Stimulated activated naive CD8-positive, alpha-beta T cell treated with anti-CD3 and anti-CD28 coated beads, Interleukin-15, Interleukin-2, amounts not matched to agents 100 U/mL and 50 U/mL, for 24 hours (primary cell): ENCODE measurements at regions not wholly inside any gene's neighbourhood (a gene's known extent, or its start where the extent isn't known, plus 50 kb on each side); places are given as distances from the start of the nearest gene placed in this dataset.
A peak's percentile ranks its signal among the peaks of the same experiment; 100 is the strongest.
"Not testable (repeated sequence)": the region's sequence is repeated elsewhere in the genome, so short reads cannot be mapped to it uniquely, and the experiment has no call there.

Experiments
- ATAC-seq: fragments of 150-1000 bp; cut with Tn5 transposase; one replicate; pipeline ENCODE4 v1.10.0; 2021
- DNase-seq: peaks from one replicate; pipeline ENCODE4 v3.0.0; 2021

- ATAC-seq = no peak
- no peak for DNase-seq
Measured at GRCh38 chr18:34482204-34482603, 227.9 kb upstream of the DTNA start.

DNA sequence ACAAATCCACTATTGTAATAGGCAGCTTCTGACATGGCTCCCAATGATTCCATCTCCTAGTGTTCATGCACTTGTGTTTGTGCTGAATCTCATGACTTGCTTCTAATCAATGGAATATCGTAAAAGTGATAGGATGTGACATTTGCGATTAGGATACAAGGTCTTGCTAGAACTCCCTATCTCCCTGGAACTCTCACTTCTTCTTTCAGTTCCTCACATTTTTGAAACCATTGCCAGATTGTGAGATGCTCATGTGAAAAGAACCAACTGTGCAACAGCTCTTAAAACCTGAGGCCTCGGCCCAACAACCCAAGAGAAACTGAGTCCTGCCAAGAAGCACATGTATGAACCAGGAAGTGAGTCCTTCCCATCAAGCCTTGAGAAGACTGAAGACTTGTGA lies 226.9 kb upstream of the DTNA start:
- ATAC-seq = no peak
- no peak for DNase-seq

GRCh38 chr18:34491719-34492118 lies 218.4 kb upstream of the DTNA start:
- ATAC-seq (no peak), DNase-seq (no peak)

DNA sequence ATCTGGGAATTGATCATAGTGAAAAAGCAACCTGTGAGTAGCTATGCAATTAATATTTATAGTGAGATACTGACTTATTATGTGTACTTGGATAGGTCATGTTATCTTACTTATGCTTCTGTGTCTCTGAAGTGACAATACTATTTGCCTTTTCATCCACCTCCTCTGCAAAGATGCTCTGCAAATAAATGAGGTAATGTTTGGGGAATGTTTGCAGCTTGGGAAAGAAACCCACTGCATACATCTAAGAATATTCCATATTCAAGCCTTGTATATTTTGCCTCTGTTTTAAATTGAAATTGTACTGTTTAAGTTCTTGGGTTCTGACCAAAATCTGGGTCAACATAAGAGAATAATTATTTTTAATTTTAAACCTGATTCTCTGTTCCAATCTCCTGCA lies 217.4 kb upstream of the DTNA start:
- no peak for ATAC-seq
- no peak for DNase-seq

DNA sequence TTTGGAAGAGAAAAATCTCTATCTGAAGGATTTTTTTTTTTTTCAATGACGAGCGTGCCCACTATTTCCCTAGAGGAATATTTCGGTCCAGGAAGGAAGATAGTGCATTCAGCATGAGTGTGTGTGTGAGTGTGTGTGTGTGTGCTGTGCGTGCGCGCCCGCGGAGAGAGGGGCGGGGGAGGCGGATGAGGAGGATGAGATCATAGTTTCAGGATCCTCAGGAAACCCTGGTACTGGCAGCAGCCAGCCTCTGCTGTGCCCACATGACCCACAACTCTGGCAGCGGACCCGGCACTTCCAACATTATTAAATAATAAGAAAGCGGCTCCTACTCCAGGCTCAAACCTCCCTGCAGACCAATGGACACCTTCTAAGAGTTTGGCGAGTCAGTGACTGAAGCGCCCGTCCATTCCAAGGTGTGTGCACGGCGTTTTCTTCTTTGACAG lies 217.0 kb upstream of the DTNA start:
- DNase-seq (peak; percentile 19), ATAC-seq (peak; percentile 59)

DNA sequence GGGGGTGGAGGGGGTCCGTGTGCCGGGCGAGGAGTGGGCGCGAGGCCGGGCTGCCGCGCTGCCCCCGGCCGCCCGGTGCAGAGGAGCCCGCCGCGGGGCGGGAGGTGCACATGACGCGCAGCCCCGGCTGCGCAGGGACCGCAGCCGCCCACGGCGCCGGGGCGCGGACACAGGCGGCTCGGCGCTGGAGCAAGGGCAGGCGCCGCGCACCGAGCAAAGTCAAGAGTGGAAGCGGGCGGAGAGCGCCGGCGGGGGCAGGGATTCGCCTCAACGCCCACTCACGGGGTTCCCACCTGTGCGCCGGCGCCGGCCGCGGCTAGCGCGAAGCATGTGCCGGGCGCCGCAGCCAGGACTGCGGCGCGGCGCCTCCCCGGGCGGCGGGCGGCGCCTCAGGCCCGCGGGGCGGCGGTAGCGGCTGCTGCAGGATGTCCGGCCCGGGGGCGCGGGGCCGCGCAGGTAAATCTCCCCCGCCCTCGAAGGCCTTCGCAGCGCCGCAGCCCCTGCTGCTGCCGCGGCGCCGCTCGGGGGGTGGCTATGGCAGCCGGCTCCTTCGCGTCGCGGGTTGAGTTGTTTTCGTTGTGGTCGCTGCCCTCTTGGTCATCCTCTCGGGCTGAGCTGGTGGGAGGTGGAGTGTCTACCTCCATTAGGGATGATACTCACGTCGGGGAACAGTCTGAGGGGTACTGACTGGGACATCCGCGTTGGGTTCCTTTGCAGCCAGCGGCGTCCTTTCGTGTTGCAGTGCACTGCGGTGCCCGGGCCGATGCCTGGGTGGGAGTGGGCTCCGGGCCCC lies 216.3 kb upstream of the DTNA start:
- peak; percentile 36 for ATAC-seq
- DNase-seq = peak; percentile 6

GRCh38 chr18:34494359-34494696 lies 215.8 kb upstream of the DTNA start:
- no peak for ATAC-seq
- no peak for DNase-seq

DNA sequence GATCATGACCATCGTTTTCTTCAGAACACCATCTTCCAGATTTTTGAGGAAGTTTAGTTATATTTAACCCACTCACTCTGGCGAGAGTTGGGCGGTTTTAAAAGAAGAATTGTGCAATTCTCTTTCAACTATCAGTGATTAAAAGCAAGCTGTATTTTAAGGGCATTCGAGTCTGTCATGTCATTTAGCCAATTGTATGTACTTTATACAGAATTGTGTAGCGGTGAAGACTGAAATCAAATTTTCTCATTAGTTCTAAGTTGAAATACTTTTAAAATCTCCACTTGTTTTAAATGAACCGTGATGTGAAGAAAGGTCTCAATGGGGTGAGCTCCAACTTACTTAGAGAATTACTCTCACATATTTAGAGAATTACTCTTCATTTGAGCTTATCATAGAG lies 214.6 kb upstream of the DTNA start:
- ATAC-seq (no peak), DNase-seq (no peak)

DNA sequence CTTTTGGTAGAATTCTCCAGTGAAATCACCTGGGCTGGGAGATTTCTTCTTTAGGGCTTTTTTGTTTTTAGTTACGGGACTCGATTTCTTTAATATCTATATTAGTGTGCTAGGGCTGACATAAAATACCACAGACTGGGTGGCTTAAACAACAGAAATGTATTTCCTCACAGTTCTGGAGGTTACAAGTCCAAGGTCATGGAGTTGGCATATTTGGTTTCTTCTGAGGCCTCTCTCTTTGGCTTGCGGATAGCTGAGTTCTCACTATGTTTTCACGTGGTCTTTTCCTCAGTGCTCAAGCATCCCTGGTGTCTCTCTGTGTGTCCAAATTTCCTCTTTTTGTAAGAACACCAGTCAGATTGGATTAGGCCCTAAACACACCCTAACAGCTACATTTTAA lies 208.5 kb upstream of the DTNA start:
- no peak for DNase-seq
- no peak for ATAC-seq

GRCh38 chr18:34506198-34506597 lies 203.9 kb upstream of the DTNA start:
- DNase-seq = no peak
- no peak for ATAC-seq

GRCh38 chr18:34509163-34509562 lies 200.9 kb upstream of the DTNA start:
- no peak for ATAC-seq
- DNase-seq = no peak

DNA sequence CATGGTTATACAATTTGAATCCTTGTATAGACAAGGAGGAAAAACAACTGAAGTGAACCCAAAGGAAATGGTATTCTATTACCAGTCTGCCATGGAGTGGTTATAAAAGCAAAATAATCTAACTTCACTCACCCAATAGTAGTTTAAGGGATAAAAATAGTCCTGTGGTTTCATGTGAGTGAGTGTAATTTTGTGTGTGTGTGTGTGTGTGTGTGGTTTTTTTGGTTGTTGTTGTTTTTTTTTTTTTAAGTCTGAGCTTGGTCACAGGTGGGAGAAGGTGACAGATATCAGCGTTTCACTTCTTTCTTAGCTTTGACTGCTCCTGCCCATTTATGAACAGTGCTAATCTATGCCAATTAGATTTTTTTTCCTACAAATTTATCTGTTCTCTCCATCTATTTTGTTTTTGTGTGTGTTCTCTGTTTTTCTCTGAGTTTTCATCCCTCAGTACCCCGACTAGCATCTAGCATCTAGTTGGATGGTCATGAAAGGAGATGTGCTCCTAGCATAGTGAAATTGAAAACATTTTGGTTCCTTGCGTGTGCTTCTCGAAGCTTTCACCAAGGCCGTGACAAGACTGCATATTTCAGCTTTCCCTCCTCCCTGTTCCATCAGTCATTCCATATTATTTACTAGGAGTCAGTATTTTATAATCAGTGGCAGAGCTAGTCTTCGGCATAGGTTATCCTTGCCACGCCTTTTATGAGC lies 200.1 kb upstream of the DTNA start:
- ATAC-seq (no peak), DNase-seq (no peak)

- ATAC-seq = no peak
- DNase-seq = no peak
Measured at GRCh38 chr18:34510926-34511325, 199.2 kb upstream of the DTNA start.

GRCh38 chr18:34511435-34511834 lies 198.7 kb upstream of the DTNA start:
- ATAC-seq (no peak), DNase-seq (no peak)

DNA sequence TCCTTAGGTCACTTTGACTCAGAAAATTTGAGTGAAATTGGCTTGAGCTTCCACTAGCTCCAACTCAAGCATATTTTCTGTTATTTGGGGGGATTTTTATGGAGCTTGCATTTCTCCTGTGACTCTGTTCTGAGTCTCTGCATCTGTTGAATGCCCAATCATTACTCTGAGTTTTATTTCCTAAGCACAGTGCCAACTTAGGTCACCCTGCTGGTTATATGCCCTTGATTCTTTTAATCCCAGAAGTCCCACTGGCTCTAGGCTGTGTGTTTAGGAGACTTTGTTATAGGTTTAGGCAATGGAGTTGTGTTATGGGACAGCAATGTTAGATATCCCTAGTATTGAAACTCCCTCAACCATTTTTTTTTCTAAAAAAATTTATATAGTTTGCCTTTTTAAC lies 198.2 kb upstream of the DTNA start:
- DNase-seq = no peak
- ATAC-seq = no peak

DNA sequence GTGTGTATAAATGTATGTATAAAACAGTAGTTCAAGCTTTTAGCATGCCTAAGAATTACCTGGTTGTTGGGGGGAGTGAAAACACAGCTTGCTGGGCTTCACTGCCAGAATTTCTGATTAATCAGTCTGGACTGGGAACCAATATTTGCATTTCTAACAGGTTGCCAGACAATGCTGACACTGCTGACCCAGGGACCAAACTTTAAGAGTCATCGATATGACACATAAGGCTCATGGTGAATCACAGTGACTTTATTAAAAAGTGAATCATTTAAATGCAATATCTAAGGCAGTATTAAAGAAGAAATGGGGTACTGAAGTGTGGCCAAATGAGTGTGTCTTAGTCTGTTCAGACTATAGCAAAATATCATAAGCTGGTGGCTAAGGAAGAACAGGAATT lies 195.9 kb upstream of the DTNA start:
- ATAC-seq = no peak
- no peak for DNase-seq

- no peak for DNase-seq
- ATAC-seq = no peak
Measured at GRCh38 chr18:34514957-34515356, 195.1 kb upstream of the DTNA start.

GRCh38 chr18:34516355-34516754 lies 193.7 kb upstream of the DTNA start:
- DNase-seq = not testable (repeated sequence)

GRCh38 chr18:34516996-34517395 lies 193.1 kb upstream of the DTNA start:
- not testable (repeated sequence) for ATAC-seq, DNase-seq

More at GRCh38 chr18:34516355-34516754, 193.7 kb upstream of the DTNA start:
- ATAC-seq = not testable (repeated sequence)

DNA sequence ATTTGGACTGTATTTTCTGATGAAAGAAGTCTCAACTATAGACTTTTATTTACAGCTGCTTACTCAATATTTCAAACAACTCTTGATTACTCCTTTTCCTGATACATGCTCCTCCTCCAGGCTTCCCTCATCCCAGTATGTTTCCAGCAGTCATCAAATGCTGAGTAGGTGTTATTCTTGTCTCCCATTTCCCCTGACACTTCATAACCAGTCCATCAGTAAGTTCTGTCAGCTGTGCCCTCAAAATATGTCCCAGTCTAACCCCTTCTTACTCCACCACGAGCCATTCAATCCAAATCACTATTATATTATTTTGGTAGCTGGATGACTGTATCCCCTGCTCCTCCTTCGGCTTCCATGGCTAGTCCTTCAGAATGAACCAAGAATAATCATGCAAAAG lies 189.1 kb upstream of the DTNA start:
- ATAC-seq (no peak), DNase-seq (no peak)

GRCh38 chr18:34522603-34523002 lies 187.5 kb upstream of the DTNA start:
- DNase-seq (no peak), ATAC-seq (no peak)

DNA sequence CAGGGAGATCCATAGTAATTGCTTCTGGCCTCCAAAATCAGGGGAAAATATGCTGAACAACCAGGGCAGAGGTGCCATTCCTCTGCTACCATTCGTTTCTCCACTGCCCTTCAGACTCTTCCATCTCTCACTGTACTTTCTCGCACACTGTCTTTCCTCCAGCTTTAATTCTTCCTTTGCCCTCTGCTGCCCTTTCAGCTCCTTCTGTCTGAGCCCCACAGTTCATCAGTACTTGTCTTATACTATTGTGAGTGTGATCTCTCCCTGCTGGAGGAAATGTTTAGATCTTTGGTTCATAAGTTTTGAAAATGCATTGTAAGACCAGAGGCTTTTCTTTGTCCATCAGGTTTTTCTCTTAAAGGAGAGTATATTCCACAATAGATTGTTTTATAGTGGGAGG lies 184.9 kb upstream of the DTNA start:
- no peak for ATAC-seq
- DNase-seq = no peak

- no peak for ATAC-seq
Measured at GRCh38 chr18:34528177-34528576, 181.9 kb upstream of the DTNA start.

More at GRCh38 chr18:34528177-34528576, 181.9 kb upstream of the DTNA start:
- DNase-seq = no peak
